A673 (cell line): ENCODE measurements at regions not wholly inside any gene's neighbourhood (a gene's known extent, or its start where the extent isn't known, plus 50 kb on each side); places are given as distances from the start of the nearest gene placed in this dataset.

Experiments
- BruUV-seq: library from RNA; stranded (reverse); fragments of 400-500 nt; replicated peaks from 2 replicates; lab custom pipeline; 2021; lab: Mats Ljungman, UMichigan
- CTCF ChIA-PET: fragments of 300-600 bp; sonication (Branson Sonifier 250); formaldehyde crosslinking; loops from one replicate; lab custom pipeline; 2022; ENCODE audit warnings: antibody characterized with exemption; lab: Charles Lee
- POLR2A ChIA-PET: fragments of 300-600 bp; sonication (Branson Sonifier 250); formaldehyde crosslinking; loops from one replicate; lab custom pipeline; 2022; ENCODE audit warnings: antibody characterized with exemption; ENCODE audit not compliant: low non-redundant PET; lab: Charles Lee
- DNase-seq: peaks from one replicate; pipeline ENCODE4 v3.0.0-alpha.2; 2015; ENCODE audit warnings: low spot score
- H3K27ac ChIP-seq: fragments of 200-600 bp; sonication (generic); 2 replicates; pipeline ENCODE4 v1.5.1; 2016; ENCODE audit warnings: mixed run types, low read depth, mild to moderate bottlenecking, mixed read lengths, antibody characterized with exemption, low read length; ENCODE audit not compliant: poor library complexity, severe bottlenecking
- H3K27me3 ChIP-seq: fragments of 200-600 bp; sonication (generic); replicated peaks from 2 replicates; pipeline ENCODE4 v1.6.1; 2017; ENCODE audit warnings: mixed run types, low read depth, mild to moderate bottlenecking, mixed read lengths, antibody characterized with exemption, low read length; ENCODE audit not compliant: insufficient read depth, poor library complexity
- H3K36me3 ChIP-seq: fragments of 200-600 bp; sonication (generic); 2 replicates; pipeline ENCODE4 v1.6.1; 2016; ENCODE audit warnings: mixed run types, mild to moderate bottlenecking, mixed read lengths, antibody characterized with exemption, low read length; ENCODE audit not compliant: insufficient read depth, poor library complexity, severe bottlenecking
- H3K4me1 ChIP-seq: fragments of 200-600 bp; sonication (generic); 2 replicates; pipeline ENCODE4 v1.6.1; 2017; ENCODE audit warnings: mixed run types, mild to moderate bottlenecking, mixed read lengths, antibody characterized with exemption, low read length; ENCODE audit not compliant: insufficient read depth, poor library complexity, severe bottlenecking
- H3K4me3 ChIP-seq: fragments of 200-600 bp; sonication (generic); 2 replicates; pipeline ENCODE4 v1.5.1; 2016; ENCODE audit warnings: low read depth, mixed run types, mild to moderate bottlenecking, mixed read lengths, low read length; ENCODE audit not compliant: poor library complexity, severe bottlenecking
- H3K9me3 ChIP-seq: fragments of 200-600 bp; sonication (generic); 2 replicates; pipeline ENCODE4 v1.6.1; 2016; ENCODE audit warnings: mixed run types, low read depth, mild to moderate bottlenecking, mixed read lengths, antibody characterized with exemption, low read length; ENCODE audit not compliant: poor library complexity, severe bottlenecking
- CTCF ChIP-seq: fragments of 300-800, 200-600 bp; sonication (generic); conservative IDR thresholded peaks from 2 replicates; pipeline ENCODE4 v1.5.1; 2017; ENCODE audit warnings: low read depth, mild to moderate bottlenecking, antibody characterized with exemption, low read length, moderate library complexity, mixed read lengths
- EZH2 ChIP-seq: fragments of 200-600 bp; sonication (generic); IDR thresholded peaks from 2 replicates; pipeline ENCODE4 v1.6.1; 2017; ENCODE audit warnings: borderline replicate concordance, low read depth, mild to moderate bottlenecking, mixed read lengths, antibody characterized with exemption, low read length; ENCODE audit not compliant: poor library complexity, severe bottlenecking
- intact Hi-C: fragments of 100-400 bp; cut with micrococcal nuclease; formaldehyde crosslinking; loops from one replicate; pipeline ENCODE4 v1.10.0; 2022; ENCODE audit not compliant: unreplicated experiment

- Histone ChIP-seq H3K27me3 (no peaks in the 10 kb centered on the region), H3K4me1 (no peaks in the 10 kb centered on the region), H3K36me3 (no peaks in the 10 kb centered on the region), H3K27ac (no peak overlapping the region), H3K9me3 (no peaks in the 10 kb centered on the region), H3K4me3 (no peak overlapping the region)
- BruUV-seq = no TSS peak
- TF ChIP-seq CTCF (no peak), EZH2 (no peak)
- intact Hi-C loops = no loop called here
- POLR2A ChIA-PET = no interaction called here
- CTCF ChIA-PET = no interaction called here
- peak; percentile 1 for DNase-seq
Measured at GRCh38 chr4:64614276-64614675, 205.0 kb upstream of the TECRL start.

DNA sequence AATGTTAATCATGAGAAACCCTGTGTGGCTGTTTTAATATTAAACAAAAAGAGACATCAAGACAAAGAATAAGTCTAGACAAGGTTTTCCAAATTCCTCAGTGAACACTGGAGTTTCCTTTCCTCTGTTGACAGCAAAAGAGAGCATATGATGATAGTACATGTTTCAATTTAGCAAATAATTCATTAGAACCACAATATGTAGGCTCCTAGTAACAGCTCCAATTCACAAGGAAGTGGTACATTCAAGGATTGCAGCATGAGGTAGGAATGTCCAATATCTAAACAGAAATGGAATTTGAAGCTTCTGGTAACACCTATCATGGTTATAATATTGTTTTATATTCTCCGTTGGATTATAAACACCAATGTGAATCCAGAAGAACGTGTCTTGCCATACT is 203.8 kb upstream of the TECRL start:
- Histone ChIP-seq H3K27me3 (no peaks in the 10 kb centered on the region), H3K27ac (no peak overlapping the region), H3K4me1 (no peaks in the 10 kb centered on the region), H3K36me3 (no peaks in the 10 kb centered on the region), H3K4me3 (no peak overlapping the region), H3K9me3 (no peaks in the 10 kb centered on the region)
- ChIA-PET CTCF (no interaction called here), POLR2A (no interaction called here)
- intact Hi-C loops = no loop called here
- BruUV-seq = no TSS peak
- DNase-seq = no peak
- TF ChIP-seq CTCF = no peak
- no peak for TF ChIP-seq EZH2

GRCh38 chr4:64598066-64598465 is 188.8 kb upstream of the TECRL start:
- no peak overlapping the region for H3K4me3 ChIP-seq
- H3K27ac ChIP-seq = no peak overlapping the region
- DNase-seq = peak; percentile 10
- TF ChIP-seq EZH2 (no peak), CTCF (no peak)
- H3K27me3 ChIP-seq = no peaks in the 10 kb centered on the region
- no peaks in the 10 kb centered on the region for H3K9me3 ChIP-seq
- ChIA-PET CTCF (no interaction called here), POLR2A (no interaction called here)
- no peaks in the 10 kb centered on the region for H3K36me3 ChIP-seq
- intact Hi-C loops = no loop called here
- H3K4me1 ChIP-seq = no peaks in the 10 kb centered on the region
- no TSS peak for BruUV-seq
